ENCODE measurements at regions not wholly inside any gene's neighbourhood (a gene's known extent, or its start where the extent isn't known, plus 50 kb on each side); places are given as distances from the start of the nearest gene placed in this dataset.

DNA sequence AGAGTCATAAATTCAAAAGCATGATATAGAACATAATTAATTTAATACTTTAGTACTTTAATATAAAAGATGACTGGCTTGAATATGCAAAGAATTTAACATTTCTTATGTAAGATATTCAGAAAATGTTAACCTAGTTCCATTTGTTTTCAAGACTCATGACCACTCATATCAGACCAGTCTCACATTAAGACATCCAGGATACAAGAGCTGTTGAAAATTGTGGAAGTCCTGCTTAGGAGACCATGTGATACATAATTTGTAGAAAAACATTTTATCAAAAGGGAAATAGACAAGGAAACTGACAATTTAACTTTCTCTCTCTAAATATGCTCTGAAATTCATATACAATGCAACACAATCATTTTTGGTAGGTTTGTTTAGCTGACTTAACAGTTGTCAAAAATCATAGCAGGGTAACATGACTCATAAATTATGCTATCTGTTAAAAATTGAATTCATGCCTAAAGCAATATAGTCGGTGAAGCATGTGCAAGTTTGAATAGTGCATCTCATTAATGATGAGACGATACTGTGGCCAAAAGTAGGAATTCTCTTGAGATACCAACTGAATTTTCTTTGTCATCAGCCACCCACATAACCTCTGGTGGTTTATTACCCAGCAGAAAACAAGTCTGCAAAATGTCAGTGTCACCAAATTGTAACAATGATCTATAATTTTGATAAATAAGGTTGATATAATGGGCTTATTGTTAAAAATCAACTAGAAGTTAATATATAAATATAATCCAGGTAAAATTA is 211.4 kb downstream of the GASK1B start:
- no peak for DNase-seq

- DNase-seq, result no peak
Measured at GRCh38 chr4:157957905-157958304, 214.9 kb downstream of the GASK1B start.

- DNase-seq, result no peak
Measured at GRCh38 chr4:157942017-157942416, 230.8 kb downstream of the GASK1B start.

GRCh38 chr4:157934151-157934550 is 238.7 kb downstream of the GASK1B start:
- DNase-seq, result no peak

DNA sequence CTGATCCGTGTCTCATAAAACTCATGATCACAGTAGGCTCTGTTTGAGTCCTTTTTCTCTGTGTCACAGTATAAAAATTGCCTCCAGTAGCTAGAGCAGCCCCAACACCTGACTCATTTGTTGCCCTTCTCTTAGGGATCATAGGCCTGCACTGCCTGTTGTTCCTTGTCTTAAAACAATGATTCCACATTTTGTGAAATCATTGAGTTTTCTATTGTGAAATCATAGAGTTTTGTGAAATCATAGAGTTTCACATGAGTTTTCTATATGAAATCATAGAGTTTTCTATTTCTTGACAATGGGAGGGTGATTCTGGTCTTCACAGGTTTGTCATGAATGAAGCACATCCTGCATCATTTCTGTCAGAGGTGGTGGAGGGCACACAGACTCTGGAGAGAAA is 239.9 kb downstream of the GASK1B start:
- no peak for DNase-seq

DNA sequence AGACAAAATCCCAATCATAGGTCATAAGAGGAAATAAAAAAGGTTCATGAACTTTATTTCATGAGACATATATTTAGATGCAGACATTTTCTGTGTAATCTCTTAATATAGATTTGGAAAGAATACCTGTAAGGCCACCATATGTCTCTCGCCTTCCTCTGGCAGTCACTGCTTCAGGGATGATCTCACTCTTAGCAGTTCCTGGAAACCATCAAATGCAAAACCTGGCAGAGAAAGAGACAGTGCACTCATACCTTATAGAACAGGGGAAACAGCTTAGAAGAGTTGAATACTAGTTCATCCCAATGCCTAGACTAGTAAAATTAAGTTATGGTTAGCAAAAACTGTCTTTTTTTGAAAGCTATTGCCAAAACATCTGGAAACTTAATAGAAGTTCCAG is 243.3 kb downstream of the GASK1B start:
- DNase-seq, result no peak

GRCh38 chr4:157918036-157918832 is 254.6 kb downstream of the GASK1B start:
- no peak for DNase-seq

DNA sequence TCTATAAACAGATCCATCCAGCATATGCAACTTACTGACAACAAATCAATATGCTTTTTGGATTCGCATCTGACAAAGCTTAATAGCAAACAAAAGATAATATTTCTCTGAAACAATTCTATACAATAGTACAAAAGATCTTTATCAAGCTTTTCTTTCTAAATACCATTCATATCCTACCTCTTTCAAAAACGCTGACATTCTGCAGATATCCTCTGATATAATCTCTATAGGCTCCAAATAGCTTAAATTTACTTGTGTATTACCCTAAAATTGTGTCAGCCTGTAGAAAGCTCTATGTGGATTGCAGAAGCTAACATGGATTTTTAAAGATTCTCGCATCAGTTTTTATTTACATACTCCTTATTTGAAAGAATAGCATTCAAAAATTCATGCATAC is 260.6 kb downstream of the GASK1B start:
- DNase-seq, result no peak

DNA sequence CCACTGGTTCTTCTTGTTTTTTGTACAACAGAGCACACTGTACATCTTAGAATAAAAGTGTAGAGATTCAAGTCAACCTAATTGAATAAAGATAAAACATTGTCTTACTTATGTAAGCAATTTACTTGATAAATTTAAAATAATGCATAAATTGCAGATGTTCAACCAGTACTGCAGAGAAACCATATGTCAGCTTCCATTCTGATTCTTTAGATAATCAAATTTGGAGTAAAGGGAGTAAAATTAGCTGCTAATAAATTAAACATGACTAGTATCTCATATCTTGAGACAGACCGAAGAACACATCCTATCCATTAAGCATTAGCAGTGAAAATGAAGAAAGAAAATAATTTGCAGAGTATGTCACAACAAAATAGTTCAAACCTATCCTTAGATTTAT is 261.2 kb downstream of the GASK1B start:
- no peak for DNase-seq

- DNase-seq, result no peak
Measured at GRCh38 chr4:157908691-157909090, 264.1 kb downstream of the GASK1B start.

GRCh38 chr4:157908031-157908430 is 264.8 kb downstream of the GASK1B start:
- DNase-seq, result no peak

DNA sequence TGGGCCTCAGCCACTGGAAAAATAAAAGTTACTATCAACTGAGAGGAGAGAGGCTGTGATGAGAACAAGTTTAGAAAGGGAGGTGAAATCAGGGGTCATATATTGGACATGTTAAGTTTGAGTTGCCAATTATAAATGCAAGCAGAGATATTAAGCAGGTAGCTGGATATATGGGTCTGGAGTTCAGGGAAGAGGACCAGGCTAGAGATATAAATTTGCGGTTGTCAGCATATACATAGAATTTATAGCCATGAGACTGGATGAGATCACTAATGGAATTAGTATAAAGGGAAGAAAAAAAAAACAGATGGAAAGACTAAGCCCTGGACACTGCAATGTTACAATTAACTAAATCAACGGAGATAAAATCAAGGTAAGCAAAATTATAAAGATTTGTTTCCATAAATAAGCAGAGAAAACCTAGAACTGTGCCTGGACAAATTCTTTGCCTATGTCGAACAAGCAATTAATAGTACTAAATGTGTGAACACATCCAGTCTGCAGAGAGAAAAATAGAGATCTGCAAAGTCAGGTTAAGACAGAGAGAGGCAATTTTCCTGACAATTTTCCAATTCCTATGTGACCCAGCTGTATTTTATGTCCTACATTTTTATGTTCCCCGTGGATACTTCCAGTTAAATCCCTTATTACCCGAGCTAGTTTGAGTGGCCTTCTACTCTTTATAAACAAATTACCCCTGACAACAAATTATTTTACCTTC is 265.4 kb downstream of the GASK1B start:
- no peak for DNase-seq

DNA sequence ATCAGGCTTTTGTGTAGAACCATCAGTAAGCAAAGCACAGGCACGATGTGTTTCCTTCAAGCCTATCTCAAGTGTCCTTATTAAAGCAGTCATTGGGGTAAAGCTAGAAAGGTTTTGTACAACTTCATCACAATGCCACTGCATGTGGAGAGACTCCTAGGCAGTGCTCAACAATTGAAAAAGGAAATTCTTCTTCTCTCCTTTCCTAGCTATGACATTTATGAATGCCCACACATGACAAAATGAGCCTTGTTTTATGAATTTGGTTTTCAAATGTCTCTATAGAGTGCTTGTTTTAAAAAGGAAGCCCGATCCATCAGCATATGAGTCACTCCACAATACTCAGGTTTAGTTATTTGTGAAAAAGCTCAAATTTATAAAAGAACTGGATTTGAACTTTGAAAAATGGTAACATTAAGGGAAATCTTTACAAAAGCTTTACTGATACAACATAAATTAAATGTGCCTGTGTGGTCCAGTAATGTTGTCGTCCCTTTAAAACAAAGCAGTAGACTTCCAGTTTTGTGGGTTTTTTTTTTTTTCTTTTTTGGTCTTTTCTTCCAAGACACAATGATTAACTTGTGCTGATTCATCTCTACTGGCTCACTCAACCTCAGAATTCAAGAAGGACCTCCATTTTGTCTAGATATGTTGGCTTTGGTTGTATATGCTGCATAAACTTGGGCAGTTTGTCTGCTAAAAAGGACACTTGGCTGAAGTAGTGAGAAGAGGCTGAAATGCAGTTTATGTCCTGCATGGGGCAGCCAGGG is 273.8 kb downstream of the GASK1B start:
- DNase-seq, result no peak

DNA sequence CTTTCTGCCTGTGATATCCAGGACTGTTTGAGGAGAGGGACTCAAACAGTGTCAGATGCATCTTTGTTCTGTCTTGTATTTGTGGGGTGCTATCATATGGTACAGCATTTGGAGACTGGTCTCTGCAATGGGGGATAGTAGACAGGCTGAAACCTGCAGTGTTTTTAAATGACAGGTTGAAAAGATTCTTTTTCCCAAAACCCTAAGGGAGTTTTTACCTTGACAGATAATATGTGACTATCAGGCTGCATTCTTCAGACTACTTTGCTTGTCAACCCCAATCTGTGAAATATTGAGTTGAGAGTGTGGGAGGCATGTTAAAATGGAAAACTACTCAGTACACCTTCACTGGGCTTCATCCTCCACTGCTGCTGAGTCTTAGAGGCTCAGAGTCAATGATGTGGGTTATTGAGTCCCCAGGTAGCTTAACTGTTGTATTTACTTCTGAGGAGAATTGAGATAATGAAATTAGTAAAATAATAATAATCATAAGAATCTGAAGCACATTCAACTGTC is 274.9 kb downstream of the GASK1B start:
- no peak for DNase-seq

GRCh38 chr4:157896726-157897125 is 276.1 kb downstream of the GASK1B start:
- DNase-seq, result no peak

- DNase-seq, result no peak
Measured at GRCh38 chr4:157895205-157895604, 277.6 kb downstream of the GASK1B start.

DNA sequence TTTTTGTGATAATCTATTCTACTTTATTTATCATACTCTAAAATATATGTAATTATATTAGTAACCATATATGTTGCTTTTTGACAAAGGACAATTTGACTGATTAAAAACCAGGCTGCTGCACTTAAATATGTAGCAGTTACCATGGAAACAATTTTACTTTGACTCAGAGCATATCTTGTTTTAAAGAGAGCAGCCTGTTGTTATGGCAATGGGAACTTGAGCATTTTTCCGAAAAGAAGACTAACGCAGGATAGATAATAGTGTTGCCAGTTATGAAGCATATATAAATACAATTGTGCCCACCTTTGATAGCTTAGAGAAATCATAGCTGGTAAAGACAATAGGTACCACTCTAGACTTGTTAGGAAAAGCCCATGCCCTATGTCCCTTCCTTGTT is 283.0 kb downstream of the GASK1B start:
- no peak for DNase-seq

DNA sequence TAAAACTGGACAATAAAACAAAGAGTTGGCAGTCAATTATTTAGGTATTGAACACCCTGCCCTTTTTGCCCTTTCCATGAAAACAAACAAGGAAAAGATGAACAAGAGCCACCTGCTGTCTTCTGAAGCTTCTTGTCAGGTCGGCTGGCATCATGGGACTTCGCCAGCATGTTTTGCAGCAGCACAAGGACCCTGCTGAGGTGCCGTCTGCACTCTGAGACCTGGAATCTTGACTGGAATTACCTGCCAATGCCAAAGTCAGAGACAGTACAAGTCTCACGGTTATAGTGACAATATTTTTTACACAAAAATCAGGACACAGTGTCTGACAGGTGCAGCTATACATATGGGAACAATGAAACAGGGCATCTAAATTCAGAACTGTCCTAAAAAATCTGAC is 284.5 kb downstream of the GASK1B start:
- DNase-seq, result no peak

GRCh38 chr4:157887316-157887715 is 285.5 kb downstream of the GASK1B start:
- no peak for DNase-seq

GRCh38 chr4:157886645-157887044 is 286.2 kb downstream of the GASK1B start:
- no peak for DNase-seq

GRCh38 chr4:157885811-157886210 is 287.0 kb downstream of the GASK1B start:
- no peak for DNase-seq

DNA sequence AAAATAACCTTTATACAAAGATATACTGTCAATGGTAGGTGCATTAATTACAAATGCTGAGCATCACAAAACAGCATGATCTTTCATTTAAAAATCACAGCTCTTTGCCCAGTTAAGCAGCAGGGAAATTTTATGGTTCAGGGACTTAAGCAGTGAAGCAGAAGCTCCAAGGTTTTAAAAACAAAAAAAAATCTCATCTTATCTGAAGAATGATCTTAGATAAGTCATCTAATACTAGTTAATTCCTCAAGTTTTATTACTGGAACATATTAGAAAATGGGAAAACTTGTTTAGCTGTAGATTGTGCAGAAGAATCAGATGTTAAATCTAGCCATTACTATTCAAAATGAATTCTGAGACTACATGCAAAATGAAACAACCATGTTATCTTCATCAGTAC is 289.9 kb downstream of the GASK1B start:
- no peak for DNase-seq

GRCh38 chr4:157880761-157881160 is 292.1 kb downstream of the GASK1B start:
- no peak for DNase-seq
